ENCODE measurements at regions not wholly inside any gene's neighbourhood (a gene's known extent, or its start where the extent isn't known, plus 50 kb on each side); places are given as distances from the start of the nearest gene placed in this dataset.

DNA sequence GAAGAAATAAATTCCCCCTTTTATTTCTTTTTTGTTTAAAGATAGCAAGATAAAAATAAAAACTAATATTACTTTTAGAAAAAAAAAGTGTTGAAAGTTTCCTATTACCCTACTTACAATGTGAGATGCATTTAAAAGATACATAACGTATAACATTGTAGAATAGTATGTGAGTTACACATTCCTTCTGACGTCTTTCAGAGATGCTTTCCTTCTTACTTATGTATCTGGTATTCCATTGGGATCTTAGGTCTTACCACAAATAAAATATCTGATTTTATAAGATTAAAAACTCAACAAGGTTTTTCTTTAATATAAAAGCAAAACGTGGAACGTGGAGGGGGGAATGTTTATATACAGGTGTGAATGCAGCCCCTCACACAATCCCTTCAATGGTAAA is 147.2 kb upstream of the ETS2 start:
- no peak for DNase-seq (ENCODE audit: low read depth in 2 of 2)

DNA sequence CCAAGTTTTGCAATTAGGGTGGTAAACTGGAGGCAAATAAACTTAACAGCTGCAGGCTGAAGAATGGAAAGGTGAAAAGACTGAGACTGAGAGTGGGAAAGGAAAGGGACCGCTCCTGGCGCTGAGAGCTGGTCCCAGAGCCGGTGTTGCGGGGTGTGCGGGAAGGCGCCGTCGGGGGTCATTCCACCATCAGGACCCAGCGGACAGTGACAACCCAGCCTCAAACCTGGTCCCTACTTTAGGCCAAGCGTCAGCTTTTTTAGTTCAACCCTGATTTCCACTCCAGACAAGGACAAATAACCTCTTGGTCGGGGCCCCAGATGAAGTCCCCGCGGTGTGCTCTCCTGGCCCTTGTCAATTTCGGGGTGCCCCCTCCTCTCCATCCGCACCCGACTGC is 145.8 kb upstream of the ETS2 start:
- DNase-seq (ENCODE audit: low read depth in 2 of 2), result no peak

DNA sequence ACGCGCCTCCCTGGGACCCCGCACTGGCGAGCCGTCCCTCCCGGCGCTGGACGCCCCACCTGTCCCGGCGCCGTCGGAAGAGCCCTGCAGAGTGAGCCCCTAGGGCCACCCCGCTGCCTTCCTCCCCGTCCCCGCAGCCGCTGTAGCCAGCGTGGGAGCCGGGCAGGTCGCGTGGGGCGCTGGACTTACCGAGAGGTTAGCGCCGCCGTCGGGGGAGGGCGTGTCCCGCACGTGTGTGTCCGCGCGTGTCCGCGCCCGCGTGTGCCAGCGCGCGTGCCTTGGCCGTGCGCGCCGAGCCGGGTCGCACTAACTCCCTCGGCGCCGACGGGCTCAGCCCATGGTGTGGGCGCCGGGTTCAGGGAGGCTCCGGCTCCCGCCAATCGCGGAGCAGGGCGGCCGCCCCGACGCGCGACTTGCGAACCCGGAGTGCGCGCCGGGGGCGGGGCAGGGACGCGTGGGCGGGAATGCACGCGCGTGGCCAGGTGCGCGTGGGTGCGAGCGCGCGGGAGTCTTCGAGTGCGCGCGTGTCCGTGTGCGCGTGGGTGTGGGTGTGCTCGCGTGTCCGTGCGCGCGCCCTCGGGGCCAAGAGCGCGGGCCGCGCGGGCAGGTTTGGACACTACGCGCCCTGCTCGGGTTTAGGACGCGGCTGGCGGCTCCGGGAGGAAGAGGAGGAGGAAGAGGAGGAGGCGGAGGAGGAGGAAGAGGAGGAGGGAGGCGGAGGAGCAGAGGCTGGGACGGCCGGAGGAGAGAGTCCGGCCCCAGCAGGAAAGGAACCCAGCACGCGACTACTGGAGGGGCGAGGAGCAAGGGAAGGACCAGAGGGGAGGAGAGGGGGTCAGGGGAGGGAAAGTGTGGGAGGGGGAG is 145.2 kb upstream of the ETS2 start:
- no peak for DNase-seq (ENCODE audit: low read depth in 2 of 2)

DNA sequence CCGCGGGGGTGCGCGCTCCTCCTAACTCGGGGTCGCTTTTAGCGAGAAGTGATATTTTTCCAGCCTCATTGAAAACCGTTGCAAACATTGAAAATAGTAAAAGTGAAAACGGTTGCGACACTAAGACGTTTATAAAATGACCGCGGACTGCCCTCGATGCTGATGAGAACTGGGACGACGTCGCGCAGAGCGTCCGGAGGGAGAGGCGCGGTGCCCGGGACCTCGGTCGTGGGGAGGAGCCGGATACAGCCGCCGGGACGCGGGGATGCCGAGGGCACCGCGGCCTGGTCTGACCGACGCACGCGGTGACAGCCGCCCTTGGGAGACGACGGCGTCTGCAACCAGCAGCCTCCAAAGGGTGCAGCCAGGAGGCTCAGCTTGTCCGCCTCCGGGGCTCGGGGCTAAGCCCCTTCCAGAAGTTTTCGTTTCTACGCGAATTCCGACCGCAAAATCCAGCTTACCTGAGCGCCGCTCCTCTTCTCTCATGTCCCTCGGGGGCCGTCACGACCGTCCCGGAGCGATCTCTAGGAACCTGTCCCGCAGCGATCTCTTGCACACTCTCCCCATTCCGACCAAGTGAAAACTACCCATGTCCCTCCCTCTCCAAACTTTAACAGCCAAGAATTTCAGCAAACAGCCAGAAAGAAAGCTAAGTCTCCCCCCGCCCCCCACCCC is 144.4 kb upstream of the ETS2 start:
- DNase-seq (ENCODE audit: low read depth in 2 of 2), result no peak

DNA sequence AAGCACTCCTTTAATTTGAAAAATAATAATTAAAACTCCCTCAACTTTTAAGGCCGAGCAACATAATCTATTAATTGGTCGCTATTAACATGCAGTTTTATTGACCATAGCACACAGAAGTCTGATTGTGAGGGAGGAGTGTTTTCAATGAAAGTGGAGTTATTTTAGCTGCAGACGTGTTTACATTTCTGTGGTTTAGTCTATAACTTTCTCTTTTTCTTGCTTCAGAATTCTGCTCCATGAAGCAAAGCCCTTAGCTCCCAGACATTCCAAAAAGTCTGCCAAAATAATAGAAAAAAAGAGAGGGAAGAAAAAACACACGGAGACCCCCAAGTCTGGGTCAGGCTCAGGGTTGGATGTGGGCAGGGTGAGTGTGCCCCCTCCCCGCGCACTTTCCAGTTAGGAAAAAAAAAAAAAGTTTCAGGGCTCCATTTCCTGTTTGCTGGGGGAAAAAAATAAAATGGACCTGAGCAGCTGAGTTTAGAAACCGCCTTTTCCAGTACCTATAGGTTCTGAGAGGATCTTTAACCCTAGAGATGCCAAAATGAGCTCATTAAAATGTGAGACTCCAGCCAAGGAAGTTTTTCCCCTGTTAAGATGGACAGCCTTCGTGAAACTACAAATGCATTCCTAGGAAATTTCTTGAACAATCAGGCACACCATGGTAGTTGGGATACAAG is 143.7 kb upstream of the ETS2 start:
- peak in 1 of 2 experiments; percentile 51 for DNase-seq (ENCODE audit: low read depth in 2 of 2)

DNA sequence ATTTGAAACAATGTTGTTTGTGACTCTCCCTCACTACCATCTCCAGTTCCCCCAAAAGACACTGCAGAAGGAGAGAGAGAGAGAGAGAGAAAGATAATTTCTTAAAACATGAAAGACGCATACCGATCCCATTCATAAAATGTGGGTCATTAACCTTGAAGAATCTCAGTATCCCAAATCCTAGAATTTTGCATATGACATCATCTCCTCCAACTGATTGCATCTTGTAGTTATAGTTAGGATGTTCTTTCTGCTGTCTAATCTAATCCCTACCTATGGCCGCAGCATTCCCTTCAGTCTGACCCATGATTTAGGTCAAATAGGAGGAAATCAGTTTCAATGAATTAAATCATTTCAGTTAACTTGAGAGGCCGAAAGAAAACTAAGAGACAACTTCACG is 142.4 kb upstream of the ETS2 start:
- no peak for DNase-seq (ENCODE audit: low read depth in 2 of 2)

DNA sequence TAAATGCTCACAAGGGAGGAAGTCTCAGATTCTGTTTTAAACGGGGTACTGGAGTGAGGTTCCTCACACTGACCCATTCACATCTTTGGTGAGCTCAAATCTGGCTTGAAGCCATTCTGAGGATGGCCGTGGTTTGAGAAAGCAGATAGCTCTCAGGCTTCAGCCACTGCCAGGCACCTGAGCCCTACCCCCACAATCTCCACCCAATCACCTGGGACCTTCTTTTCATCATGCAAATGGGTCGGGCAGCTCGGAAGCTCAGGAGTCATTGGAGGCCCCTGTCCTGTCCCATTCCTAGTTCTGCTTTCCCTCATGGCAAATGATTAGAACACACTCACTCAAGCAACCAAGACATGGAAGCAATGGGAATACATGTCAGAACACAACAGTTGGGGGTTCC is 141.4 kb upstream of the ETS2 start:
- no peak for DNase-seq (ENCODE audit: low read depth in 2 of 2)

DNA sequence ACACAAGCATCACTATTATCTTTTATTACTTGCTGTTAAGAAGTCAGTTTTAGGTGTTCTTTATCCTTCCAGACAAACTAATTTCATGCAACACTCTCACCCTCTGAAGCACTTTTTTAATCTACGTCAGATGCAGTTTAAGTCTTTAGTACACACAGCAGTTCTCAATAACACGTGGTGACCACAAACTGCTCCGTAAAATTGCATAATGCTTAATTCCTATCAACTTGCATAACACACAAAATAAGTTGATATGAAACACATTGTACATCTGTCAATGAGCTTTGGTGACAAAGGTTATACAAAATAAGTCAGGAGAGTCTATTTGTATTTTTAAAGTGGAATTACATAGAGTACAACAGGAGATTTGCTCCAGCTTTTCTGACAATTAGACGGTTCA is 140.9 kb upstream of the ETS2 start:
- peak; percentile 71 to 72 for DNase-seq (ENCODE audit: low read depth in 2 of 2)

DNA sequence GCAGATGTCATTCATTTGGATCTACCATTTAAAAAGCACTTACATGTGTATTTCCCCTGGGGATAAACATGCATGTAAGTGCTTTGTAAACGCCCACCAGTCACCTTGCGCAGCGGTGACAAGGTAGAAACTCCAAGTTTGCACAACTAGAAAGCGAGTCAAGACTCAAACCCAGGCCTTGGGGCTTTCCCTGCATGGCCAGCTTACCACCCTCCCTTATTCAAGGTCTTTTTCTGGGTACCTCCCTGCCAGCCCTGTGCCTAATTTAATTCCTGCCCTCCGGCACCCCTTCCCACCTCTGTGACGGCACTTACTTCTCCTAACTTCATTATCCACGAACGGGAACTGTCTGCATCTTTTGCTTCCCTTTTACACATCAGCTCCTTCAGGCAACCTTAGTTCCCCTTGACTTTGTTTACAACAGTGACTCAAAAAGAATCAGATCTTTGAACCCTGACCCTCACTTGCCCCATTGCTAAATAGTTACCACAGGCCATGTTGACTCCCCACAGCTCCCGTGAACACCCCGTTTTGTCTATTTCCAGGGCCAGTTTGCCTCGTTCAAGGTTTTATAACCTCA is 138.3 kb upstream of the ETS2 start:
- no peak for DNase-seq (ENCODE audit: low read depth in 2 of 2)

DNA sequence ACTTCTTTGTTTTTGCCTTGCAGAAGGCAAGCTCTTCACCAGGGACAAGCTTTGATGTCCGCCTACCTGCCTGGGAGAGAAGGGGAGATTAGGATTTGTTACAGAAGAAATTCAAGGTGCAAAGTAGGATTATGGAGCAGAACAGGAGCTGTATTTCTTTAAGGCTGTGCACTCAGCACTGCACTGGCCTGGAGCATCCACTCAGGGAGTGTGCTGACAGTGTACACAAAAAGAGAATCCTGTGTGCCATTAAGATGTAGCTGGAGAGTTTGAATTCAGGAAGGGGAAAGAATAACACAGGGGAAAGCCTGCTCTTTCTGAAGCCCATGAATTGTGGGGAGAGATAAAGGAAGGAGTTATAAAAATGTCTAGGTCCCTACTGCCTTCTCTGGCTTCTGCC is 137.7 kb upstream of the ETS2 start:
- no peak for DNase-seq (ENCODE audit: low read depth in 2 of 2)

DNA sequence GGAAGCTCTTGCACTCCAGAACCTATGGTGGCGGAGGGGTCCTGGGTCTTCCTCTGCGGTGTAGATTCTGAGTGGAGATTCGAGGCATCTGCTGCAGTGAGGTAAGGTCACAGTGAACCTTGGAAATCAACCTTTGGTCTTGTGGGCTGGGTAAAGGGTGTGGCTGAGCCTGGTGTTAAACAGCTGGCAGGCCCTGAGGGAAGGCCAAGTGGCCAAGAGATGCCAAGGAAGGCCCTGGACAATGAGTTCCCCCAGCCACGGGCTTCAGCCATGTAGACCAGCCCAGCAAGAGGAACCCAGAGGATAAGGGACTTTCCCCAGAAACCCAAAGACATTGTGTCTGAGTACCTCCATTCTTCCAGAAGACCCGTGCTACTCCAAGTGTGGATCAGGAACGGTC is 137.2 kb upstream of the ETS2 start:
- DNase-seq (ENCODE audit: low read depth in 2 of 2), result no peak

DNA sequence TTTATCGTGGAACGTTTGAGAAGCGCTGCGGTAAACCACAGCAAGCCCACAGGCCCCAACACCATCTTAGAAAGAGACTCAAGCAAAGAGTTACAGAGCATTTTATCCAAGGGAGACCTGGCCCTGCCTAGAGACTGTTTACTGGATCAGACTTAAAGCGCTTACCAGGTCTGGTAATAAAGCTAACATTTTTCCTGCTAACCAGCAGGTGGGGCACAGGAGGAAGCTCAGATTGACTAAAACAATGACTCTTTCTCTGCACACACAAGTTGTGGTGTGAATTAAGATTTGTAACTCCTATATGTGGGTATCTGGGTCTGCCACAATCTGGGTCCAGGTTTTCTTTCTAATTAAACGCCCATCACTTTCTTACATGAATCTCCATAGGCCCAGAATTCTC is 136.5 kb upstream of the ETS2 start:
- DNase-seq (ENCODE audit: low read depth in 2 of 2), result no peak

DNA sequence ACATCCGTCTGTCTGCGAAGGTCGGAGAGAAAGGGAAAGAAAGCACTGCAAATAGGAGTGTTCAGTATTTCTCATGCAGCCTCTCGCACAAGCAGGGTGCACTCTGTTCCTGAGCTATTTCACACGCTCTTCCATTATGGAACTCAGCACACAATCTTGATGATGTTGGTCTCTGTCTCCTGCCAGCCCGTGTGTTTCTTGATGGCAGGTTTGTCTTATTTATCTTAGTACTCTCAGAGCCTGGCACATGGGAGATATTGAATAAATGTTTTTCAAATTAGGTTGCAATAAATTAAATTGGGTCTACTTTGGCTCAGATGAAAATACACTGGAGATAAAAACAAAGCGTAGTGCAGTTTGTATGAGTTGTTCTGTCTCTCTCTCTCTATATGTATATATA is 134.9 kb upstream of the ETS2 start:
- no peak for DNase-seq (ENCODE audit: low read depth in 2 of 2)

DNA sequence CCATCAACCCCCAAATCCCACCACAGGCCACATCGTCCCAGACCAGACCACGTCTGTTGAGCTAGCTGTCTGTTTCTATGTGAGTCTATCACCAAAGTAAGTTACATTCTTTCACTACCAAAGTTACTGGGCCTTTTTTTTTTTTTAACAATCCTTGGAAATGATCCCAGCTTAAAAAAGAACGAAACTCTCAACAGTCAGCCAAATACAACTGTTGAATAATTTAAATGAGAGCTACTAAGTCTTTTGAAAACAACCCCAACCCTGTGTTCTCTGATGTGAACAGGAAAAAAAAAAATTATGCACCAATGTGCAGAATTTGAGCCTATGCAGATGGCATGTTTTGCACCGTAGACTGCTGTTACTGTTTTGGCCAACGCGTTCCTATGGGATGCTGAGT is 134.0 kb upstream of the ETS2 start:
- DNase-seq (ENCODE audit: low read depth in 2 of 2), result no peak

DNA sequence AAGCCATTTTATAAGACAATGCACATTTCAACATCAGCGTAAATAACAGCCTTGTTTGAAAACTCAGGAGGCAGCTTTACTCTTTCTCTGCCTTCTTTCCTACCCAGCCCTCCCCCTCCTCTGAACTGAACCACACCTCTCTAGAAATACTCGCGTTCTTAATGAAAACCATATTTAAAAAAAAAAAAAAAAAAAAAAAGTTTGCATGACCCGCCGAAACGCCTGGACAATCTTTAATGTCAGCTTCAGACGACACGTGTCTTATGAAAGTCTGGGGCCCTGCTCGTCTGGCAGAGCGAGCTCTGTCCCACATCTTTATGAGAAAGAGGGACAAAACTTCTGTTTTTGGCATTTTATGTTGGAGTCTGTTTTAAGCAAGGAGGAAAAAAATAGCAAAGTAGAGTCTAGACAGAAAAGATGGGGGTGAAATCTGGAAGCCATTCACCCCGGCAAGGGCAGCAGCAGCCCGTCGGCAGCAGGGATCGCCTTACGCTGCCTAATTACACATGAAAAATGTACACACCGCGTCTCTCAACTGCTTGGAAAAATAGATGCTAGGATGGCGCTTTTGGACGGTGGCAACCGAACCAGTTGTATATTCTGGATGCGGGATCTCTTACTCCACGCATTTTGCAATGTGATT is 130.4 kb upstream of the ETS2 start:
- DNase-seq (ENCODE audit: low read depth in 2 of 2), result no peak

DNA sequence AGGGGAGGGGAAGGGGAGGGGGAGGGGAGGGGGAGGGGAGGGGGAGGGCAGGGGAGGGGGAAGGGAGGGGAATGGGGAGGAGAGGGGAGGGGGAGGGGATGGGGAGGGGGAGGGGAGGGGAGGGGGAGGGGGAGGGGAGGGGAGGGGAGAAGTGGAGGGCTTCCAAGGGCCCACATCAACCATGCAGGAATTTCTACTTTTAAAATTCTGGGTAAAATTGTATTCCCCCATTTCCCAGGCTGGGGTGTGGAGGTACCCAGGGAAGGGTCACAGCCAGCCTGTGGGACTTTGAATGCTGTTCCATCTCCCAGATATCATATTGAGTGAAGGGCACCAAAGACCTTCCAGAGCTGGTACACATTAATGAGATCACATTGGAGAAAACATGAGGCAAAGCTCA is 126.9 kb upstream of the ETS2 start:
- no peak for DNase-seq (ENCODE audit: low read depth in 2 of 2)

DNA sequence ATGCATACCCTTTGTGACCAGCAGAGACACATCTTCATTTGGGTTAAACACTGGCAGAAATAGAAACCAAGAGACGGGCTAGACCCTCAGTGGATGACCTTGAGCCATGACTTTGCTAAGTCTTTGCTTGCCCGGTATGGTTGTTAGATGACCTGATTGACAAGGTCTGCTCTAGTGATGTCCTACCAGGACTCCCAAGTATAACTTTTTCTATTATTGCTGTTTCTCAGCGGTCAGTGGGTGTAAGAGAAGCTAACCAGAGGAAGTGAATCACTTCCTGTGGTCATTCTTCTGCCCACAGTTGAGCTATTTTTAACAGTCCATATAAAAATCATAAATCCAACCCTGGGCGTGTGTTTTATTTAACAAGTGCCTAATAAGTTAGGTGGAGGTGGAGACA is 126.2 kb upstream of the ETS2 start:
- no peak for DNase-seq (ENCODE audit: low read depth in 2 of 2)

DNA sequence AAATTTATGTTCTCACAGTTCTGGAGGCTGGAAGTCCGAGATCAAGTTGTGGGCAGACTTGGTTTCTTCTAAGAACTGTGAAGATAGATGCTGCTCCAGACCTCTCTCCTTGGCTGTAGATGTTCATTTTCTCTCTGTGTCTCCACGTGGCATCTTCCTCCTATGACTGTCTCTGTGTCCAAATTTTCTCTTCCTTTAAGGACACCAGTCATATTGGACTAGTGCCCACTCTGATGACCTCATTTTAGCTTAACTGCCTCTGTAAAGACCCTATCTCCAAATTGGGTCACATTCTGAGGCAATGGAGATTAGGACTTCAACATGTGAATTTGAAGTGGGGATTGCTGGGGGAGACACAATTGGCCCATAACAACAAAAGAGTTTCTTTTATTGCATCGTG is 125.3 kb upstream of the ETS2 start:
- no peak for DNase-seq (ENCODE audit: low read depth in 2 of 2)

DNA sequence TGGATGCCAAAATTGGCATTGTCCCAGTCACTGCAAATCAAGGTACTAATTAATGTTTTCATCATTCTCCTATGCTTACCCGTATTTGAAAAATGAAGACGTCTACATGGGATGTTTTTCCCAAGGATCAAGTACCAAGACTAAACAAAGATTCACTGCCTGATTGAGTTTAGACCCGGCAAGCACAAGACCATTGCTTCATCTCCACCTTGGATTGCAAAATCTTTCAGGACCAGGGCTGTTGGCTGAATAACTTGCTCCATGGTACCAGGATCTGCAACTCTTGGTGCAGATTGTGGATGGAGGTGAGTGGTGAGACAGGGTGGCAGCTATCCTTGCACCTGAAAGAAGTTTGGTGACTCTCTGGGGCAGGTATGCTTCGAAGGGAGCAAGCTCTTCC is 122.5 kb upstream of the ETS2 start:
- no peak for DNase-seq (ENCODE audit: low read depth in 2 of 2)

DNA sequence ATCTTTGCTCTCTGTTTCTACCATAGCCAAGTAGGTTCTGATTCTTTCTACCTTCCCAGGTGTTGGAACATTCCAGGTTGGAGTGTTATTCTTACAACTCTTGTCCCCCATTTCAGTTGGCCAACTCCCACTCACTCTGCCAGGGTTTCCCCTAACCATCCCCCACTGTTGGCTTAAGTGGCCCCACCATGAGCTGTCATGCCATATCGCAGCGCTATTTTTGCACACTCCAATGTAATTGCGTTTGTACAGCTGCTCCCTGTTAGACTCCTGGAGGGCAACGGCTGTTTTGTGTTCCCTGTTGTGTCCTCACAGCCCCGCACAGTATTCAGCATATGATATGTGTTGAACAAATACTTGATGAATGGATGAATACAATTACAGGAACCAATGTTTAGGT is 117.7 kb upstream of the ETS2 start:
- DNase-seq (ENCODE audit: low read depth in 2 of 2), result no peak

DNA sequence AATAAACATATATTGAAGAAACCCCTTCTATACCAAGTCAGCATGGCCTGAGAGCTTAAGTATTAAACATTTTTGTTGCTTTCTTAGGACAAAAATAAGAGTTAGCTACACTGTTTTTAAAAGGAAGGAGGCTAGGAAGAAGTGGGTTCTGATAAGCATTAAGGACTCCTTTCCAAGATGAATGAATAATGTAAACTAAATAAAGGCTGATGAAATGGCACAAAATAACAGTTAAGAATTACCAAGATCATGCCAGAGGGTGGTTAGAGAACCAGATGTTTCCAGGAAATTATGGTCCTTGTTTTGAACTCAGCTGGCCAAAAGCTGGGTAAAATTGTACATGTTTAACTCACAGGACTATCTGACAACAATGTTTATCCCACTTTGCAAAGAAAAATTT is 114.1 kb upstream of the ETS2 start:
- no peak for DNase-seq (ENCODE audit: low read depth in 2 of 2)

DNA sequence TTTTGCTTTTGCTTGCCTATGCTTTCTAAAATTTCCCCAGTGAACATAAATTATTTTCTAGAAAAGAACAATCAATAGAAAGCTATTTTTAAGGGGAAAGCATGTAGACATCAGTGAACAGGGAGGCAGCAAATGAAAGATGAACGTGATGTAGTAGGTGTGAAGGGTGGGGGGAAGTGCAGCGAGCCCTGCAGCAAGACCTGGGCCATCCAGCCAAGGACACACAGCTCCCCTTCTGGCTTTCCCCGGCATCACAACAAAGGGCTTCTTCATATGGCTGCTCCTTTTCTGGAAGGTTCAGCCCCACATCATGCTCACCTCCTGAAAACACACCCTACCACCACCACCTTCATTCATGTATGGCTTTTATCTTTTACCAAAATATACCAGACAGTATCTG is 109.2 kb upstream of the ETS2 start:
- DNase-seq (ENCODE audit: low read depth in 2 of 2), result no peak
